HG02938 (cell line): ENCODE measurements at regions not wholly inside any gene's neighbourhood (a gene's known extent, or its start where the extent isn't known, plus 50 kb on each side); places are given as distances from the start of the nearest gene placed in this dataset.
"Not testable (repeated sequence)": the region's sequence is repeated elsewhere in the genome, so short reads cannot be mapped to it uniquely, and the experiment has no call there.

Experiments used
- ATAC-seq: cut with Tn5 transposase; IDR thresholded peaks from one replicate; pipeline ENCODE4 v1.9.1; 2021; ENCODE audit warnings: mild to moderate bottlenecking, moderate library complexity; ENCODE audit not compliant: unreplicated experiment

GRCh38 chr1:147103416-147104155, 68.7 kb downstream of the PRKAB2 start:
- ATAC-seq = not testable (repeated sequence)

GRCh38 chr1:147099192-147099591, 73.1 kb downstream of the PRKAB2 start:
- no peak for ATAC-seq

- ATAC-seq = not testable (repeated sequence)
Measured at GRCh38 chr1:147098338-147098973, 73.8 kb downstream of the PRKAB2 start.

- ATAC-seq = no peak
Measured at GRCh38 chr1:147095691-147096090, 76.6 kb downstream of the PRKAB2 start.

GRCh38 chr1:147091801-147092200, 80.5 kb downstream of the PRKAB2 start:
- no peak for ATAC-seq

GRCh38 chr1:147089457-147089856, 82.8 kb downstream of the PRKAB2 start:
- ATAC-seq = no peak

GRCh38 chr1:147086129-147086528, 86.1 kb downstream of the PRKAB2 start:
- no peak for ATAC-seq

GRCh38 chr1:147084273-147085096, 87.8 kb downstream of the PRKAB2 start:
- peak; percentile 71 for ATAC-seq

- ATAC-seq = no peak
Measured at GRCh38 chr1:147083919-147084272, 88.4 kb downstream of the PRKAB2 start.

GRCh38 chr1:147080671-147081394, 91.4 kb downstream of the PRKAB2 start:
- no peak for ATAC-seq

GRCh38 chr1:147080006-147080661, 92.1 kb downstream of the PRKAB2 start:
- no peak for ATAC-seq

GRCh38 chr1:147079400-147080005, 92.8 kb downstream of the PRKAB2 start:
- ATAC-seq = no peak

- no peak for ATAC-seq
Measured at GRCh38 chr1:147078606-147079399, 93.5 kb downstream of the PRKAB2 start.

- ATAC-seq = no peak
Measured at GRCh38 chr1:147077936-147078605, 94.2 kb downstream of the PRKAB2 start.

- no peak for ATAC-seq
Measured at GRCh38 chr1:147077523-147077922, 94.7 kb downstream of the PRKAB2 start.

- ATAC-seq = no peak
Measured at GRCh38 chr1:147077081-147077480, 95.2 kb downstream of the PRKAB2 start.

- no peak for ATAC-seq
Measured at GRCh38 chr1:147076442-147076841, 95.8 kb downstream of the PRKAB2 start.

GRCh38 chr1:147072482-147073432, 99.5 kb downstream of the PRKAB2 start:
- ATAC-seq = no peak
